ENCODE measurements at regions not wholly inside any gene's neighbourhood (a gene's known extent, or its start where the extent isn't known, plus 50 kb on each side); places are given as distances from the start of the nearest gene placed in this dataset.

- H3K9me3 Mint-ChIP-seq = peaks cover 29% of the 10 kb centered on the region
- no peak overlapping the region for H3K4me3 Mint-ChIP-seq (ENCODE audit: low read depth)
- H3K27ac Mint-ChIP-seq = no peak overlapping the region
- H3K27me3 Mint-ChIP-seq (ENCODE audit: low read depth) = no peaks in the 10 kb centered on the region
- H3K36me3 Mint-ChIP-seq (ENCODE audit: low read depth) = no peaks in the 10 kb centered on the region
- no peaks in the 10 kb centered on the region for H3K4me1 Mint-ChIP-seq (ENCODE audit: low read depth)
- intact Hi-C loops (cut with micrococcal nuclease) = no loop called here
- DNase-seq (ENCODE audit: low spot score) = no peak
These were observed 160.2 kb downstream of the TOX3 start for GRCh38 chr16:52386694-52387093.

- Mint-ChIP-seq H3K27me3 (ENCODE audit: low read depth) (no peaks in the 10 kb centered on the region), H3K27ac (no peak overlapping the region), H3K4me3 (ENCODE audit: low read depth) (no peak overlapping the region), H3K36me3 (ENCODE audit: low read depth) (no peaks in the 10 kb centered on the region), H3K4me1 (ENCODE audit: low read depth) (no peaks in the 10 kb centered on the region), H3K9me3 (peaks cover 36% of the 10 kb centered on the region)
- no peak for DNase-seq (ENCODE audit: low spot score)
- intact Hi-C loops (cut with micrococcal nuclease) = no loop called here
These were observed 162.6 kb downstream of the TOX3 start for GRCh38 chr16:52384378-52384777.

GRCh38 chr16:52383640-52384292 lies 163.2 kb downstream of the TOX3 start:
- Mint-ChIP-seq H3K4me1 (ENCODE audit: low read depth) (no peaks in the 10 kb centered on the region), H3K4me3 (ENCODE audit: low read depth) (no peak overlapping the region), H3K27ac (no peak overlapping the region), H3K9me3 (peaks cover 36% of the 10 kb centered on the region), H3K27me3 (ENCODE audit: low read depth) (no peaks in the 10 kb centered on the region), H3K36me3 (ENCODE audit: low read depth) (no peaks in the 10 kb centered on the region)
- intact Hi-C loops (cut with micrococcal nuclease) = no loop called here
- no peak for DNase-seq (ENCODE audit: low spot score)

DNA sequence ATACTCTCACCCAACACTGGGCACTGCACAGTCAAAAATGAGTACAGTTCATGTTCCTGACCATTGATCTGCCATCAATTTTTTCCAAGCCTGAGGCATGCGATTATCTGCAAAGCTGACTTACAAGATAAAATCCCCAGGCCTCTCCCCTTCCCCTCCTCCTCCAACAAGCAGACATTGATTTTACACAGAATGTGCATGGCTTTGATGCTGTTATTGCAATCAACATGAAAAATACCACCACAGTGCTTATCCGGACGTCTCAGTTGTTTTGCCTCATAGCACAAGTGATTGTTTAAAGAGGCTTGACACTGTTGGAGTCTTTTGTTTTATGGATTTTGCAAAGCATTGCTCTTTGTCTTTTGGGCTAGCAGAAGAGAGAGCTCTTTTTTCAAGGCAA lies 163.8 kb downstream of the TOX3 start:
- no peaks in the 10 kb centered on the region for H3K4me1 Mint-ChIP-seq (ENCODE audit: low read depth)
- H3K36me3 Mint-ChIP-seq (ENCODE audit: low read depth) = no peaks in the 10 kb centered on the region
- H3K27me3 Mint-ChIP-seq (ENCODE audit: low read depth) = no peaks in the 10 kb centered on the region
- H3K9me3 Mint-ChIP-seq = peaks cover 38% of the 10 kb centered on the region
- intact Hi-C loops (cut with micrococcal nuclease) = no loop called here
- no peak overlapping the region for H3K4me3 Mint-ChIP-seq (ENCODE audit: low read depth)
- no peak overlapping the region for H3K27ac Mint-ChIP-seq
- DNase-seq (ENCODE audit: low spot score) = no peak

DNA sequence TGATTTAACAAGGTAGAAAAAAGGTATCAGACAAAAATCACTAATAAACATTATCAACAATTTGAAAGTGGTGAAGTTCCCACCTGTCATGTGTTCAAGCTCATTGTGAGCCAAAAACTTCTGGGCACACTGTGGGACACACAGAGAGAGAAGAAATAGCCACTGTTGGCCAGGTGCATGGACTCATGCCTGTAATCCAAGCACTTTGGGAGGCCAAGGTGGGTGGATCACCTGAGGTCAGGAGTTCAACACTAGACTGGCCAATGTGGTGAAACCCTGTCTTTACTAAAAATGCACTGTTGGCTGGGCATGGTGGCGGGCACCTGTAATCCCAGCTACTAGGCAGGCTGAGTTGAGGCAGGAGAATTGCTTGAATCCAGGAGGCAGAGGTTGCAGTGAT lies 167.4 kb downstream of the TOX3 start:
- Mint-ChIP-seq H3K4me1 (ENCODE audit: low read depth) (no peaks in the 10 kb centered on the region), H3K9me3 (peaks cover 47% of the 10 kb centered on the region), H3K36me3 (ENCODE audit: low read depth) (no peaks in the 10 kb centered on the region), H3K27me3 (ENCODE audit: low read depth) (no peaks in the 10 kb centered on the region), H3K27ac (no peak overlapping the region), H3K4me3 (ENCODE audit: low read depth) (no peak overlapping the region)
- no peak for DNase-seq (ENCODE audit: low spot score)
- intact Hi-C loops (cut with micrococcal nuclease) = no loop called here

DNA sequence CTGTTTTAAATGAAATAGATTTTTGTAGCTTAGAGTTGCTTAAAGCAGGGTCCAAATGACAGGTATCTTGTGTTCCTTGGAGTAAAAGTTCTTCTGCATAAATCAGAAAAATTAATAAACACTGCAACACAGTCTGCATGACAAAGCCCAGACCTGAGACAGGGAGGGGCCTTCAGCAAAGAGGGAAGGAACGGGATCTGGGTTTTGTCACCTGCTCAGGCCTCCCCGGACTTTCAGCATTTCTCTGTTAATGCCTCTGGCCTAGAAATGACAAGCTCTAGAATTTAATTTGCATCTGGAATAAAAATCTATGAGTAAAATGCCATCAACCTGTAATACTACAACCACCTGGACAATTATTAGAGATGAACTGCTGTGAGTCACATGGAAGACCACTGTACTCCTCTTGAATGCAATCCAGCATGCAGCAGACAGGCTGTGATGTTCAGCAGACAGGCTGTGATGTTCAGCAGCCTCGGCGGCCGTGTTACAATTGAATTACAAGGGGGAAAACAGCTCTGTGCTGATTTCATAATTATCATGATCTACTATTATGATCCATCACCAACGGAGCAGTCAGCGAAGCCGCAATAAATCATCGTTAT lies 170.2 kb downstream of the TOX3 start:
- Mint-ChIP-seq H3K9me3 (peaks cover 48% of the 10 kb centered on the region), H3K27ac (no peak overlapping the region), H3K4me1 (ENCODE audit: low read depth) (no peaks in the 10 kb centered on the region), H3K36me3 (ENCODE audit: low read depth) (no peaks in the 10 kb centered on the region), H3K4me3 (ENCODE audit: low read depth) (no peak overlapping the region), H3K27me3 (ENCODE audit: low read depth) (no peaks in the 10 kb centered on the region)
- no peak for DNase-seq (ENCODE audit: low spot score)
- intact Hi-C loops (cut with micrococcal nuclease) = no loop called here

GRCh38 chr16:52372313-52372712 lies 174.6 kb downstream of the TOX3 start:
- DNase-seq (ENCODE audit: low spot score) = no peak
- Mint-ChIP-seq H3K4me1 (ENCODE audit: low read depth) (no peaks in the 10 kb centered on the region), H3K27me3 (ENCODE audit: low read depth) (no peaks in the 10 kb centered on the region), H3K27ac (no peak overlapping the region), H3K4me3 (ENCODE audit: low read depth) (no peak overlapping the region), H3K9me3 (peaks cover 48% of the 10 kb centered on the region), H3K36me3 (ENCODE audit: low read depth) (no peaks in the 10 kb centered on the region)
- intact Hi-C loops (cut with micrococcal nuclease) = no loop called here

- intact Hi-C loops (cut with micrococcal nuclease) = no loop called here
- no peak overlapping the region for H3K4me3 Mint-ChIP-seq (ENCODE audit: low read depth)
- no peaks in the 10 kb centered on the region for H3K27me3 Mint-ChIP-seq (ENCODE audit: low read depth)
- H3K4me1 Mint-ChIP-seq (ENCODE audit: low read depth) = no peaks in the 10 kb centered on the region
- peaks cover 39% of the 10 kb centered on the region for H3K9me3 Mint-ChIP-seq
- DNase-seq (ENCODE audit: low spot score) = no peak
- no peak overlapping the region for H3K27ac Mint-ChIP-seq
- no peaks in the 10 kb centered on the region for H3K36me3 Mint-ChIP-seq (ENCODE audit: low read depth)
These were observed 178.1 kb downstream of the TOX3 start for GRCh38 chr16:52368859-52369258.

- intact Hi-C loops (cut with micrococcal nuclease) = no loop called here
- H3K4me3 Mint-ChIP-seq (ENCODE audit: low read depth) = no peak overlapping the region
- DNase-seq (ENCODE audit: low spot score) = no peak
- H3K27ac Mint-ChIP-seq = no peak overlapping the region
- H3K36me3 Mint-ChIP-seq (ENCODE audit: low read depth) = no peaks in the 10 kb centered on the region
- no peaks in the 10 kb centered on the region for H3K4me1 Mint-ChIP-seq (ENCODE audit: low read depth)
- H3K9me3 Mint-ChIP-seq = peaks cover 41% of the 10 kb centered on the region
- H3K27me3 Mint-ChIP-seq (ENCODE audit: low read depth) = no peaks in the 10 kb centered on the region
These were observed 179.1 kb downstream of the TOX3 start for GRCh38 chr16:52367821-52368220.

GRCh38 chr16:52366983-52367382 lies 180.0 kb downstream of the TOX3 start:
- no peak overlapping the region for H3K27ac Mint-ChIP-seq
- intact Hi-C loops (cut with micrococcal nuclease) = no loop called here

DNA sequence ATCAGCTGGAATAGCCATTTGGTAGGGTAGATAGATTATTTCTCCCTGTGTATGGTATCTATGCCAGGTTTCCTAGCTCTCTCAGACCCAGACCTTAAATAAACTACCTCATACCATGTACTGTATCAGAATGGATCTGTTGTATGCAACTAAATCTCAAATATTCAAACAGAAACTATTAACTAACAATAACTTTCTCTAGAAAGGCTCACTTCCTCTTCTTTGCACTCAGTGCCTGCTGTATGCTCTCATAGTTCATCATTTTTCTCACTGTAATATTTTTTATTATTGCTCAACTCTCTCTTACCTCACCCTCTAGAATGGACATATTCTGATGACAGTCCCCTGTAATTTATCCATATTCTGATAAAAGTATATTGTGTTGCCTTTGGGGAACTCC lies 182.4 kb downstream of the TOX3 start:
- no peak overlapping the region for H3K27ac Mint-ChIP-seq
- no peak overlapping the region for H3K4me3 Mint-ChIP-seq (ENCODE audit: low read depth)
- intact Hi-C loops (cut with micrococcal nuclease) = no loop called here
- no peak for DNase-seq (ENCODE audit: low spot score)
- H3K4me1 Mint-ChIP-seq (ENCODE audit: low read depth) = no peaks in the 10 kb centered on the region
- H3K27me3 Mint-ChIP-seq (ENCODE audit: low read depth) = no peaks in the 10 kb centered on the region
- H3K36me3 Mint-ChIP-seq (ENCODE audit: low read depth) = no peaks in the 10 kb centered on the region
- H3K9me3 Mint-ChIP-seq = peaks cover 47% of the 10 kb centered on the region

More at GRCh38 chr16:52366983-52367382, 180.0 kb downstream of the TOX3 start:
- no peaks in the 10 kb centered on the region for H3K4me1 Mint-ChIP-seq (ENCODE audit: low read depth)
- DNase-seq (ENCODE audit: low spot score) = no peak
- no peaks in the 10 kb centered on the region for H3K27me3 Mint-ChIP-seq (ENCODE audit: low read depth)
- peaks cover 39% of the 10 kb centered on the region for H3K9me3 Mint-ChIP-seq
- no peaks in the 10 kb centered on the region for H3K36me3 Mint-ChIP-seq (ENCODE audit: low read depth)
- no peak overlapping the region for H3K4me3 Mint-ChIP-seq (ENCODE audit: low read depth)

DNA sequence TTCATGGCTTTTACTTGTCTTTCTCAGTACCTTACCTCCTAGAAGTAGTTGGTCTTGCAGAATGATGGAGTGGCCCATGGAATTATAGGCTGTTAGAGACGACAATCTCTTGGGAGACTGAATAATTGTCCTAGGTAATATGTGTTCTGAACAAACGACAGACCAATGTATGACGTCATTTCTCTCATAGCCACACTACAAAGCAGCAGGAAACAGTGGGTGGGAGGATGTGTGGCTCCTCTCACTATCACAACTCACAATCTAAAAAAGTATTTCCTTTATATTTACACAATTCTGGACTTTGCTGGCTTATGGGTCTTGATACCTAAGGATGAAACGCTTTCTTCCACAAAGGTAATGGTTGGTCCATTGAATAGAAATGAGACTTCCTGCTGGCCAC lies 183.9 kb downstream of the TOX3 start:
- Mint-ChIP-seq H3K27ac (no peak overlapping the region), H3K4me3 (ENCODE audit: low read depth) (no peak overlapping the region), H3K27me3 (ENCODE audit: low read depth) (no peaks in the 10 kb centered on the region), H3K9me3 (peaks cover 48% of the 10 kb centered on the region), H3K36me3 (ENCODE audit: low read depth) (no peaks in the 10 kb centered on the region), H3K4me1 (ENCODE audit: low read depth) (no peaks in the 10 kb centered on the region)
- no peak for DNase-seq (ENCODE audit: low spot score)
- intact Hi-C loops (cut with micrococcal nuclease) = no loop called here

DNA sequence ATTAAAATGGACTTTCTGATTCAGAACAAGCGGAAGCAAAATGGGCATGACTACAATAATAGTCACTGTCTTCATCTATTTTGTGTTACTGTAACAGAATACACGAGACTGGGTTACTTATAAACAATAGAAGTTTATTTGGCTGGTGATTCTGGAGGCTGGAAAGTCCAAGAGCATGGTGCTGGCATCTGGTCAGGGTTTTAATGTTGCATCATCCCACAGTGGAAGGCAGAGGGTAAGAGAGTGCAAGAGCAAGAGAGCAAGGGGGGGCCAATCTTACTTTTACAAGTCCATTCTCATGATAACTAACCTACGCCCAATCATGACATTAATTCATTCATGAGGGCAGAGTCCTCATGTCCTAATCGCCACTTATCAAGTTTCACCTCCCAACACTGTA lies 189.2 kb downstream of the TOX3 start:
- intact Hi-C loops (cut with micrococcal nuclease) = no loop called here
- no peaks in the 10 kb centered on the region for H3K4me1 Mint-ChIP-seq (ENCODE audit: low read depth)
- H3K4me3 Mint-ChIP-seq (ENCODE audit: low read depth) = no peak overlapping the region
- no peaks in the 10 kb centered on the region for H3K27me3 Mint-ChIP-seq (ENCODE audit: low read depth)
- no peaks in the 10 kb centered on the region for H3K36me3 Mint-ChIP-seq (ENCODE audit: low read depth)
- DNase-seq (ENCODE audit: low spot score) = no peak
- no peak overlapping the region for H3K27ac Mint-ChIP-seq
- H3K9me3 Mint-ChIP-seq = peaks cover 43% of the 10 kb centered on the region

DNA sequence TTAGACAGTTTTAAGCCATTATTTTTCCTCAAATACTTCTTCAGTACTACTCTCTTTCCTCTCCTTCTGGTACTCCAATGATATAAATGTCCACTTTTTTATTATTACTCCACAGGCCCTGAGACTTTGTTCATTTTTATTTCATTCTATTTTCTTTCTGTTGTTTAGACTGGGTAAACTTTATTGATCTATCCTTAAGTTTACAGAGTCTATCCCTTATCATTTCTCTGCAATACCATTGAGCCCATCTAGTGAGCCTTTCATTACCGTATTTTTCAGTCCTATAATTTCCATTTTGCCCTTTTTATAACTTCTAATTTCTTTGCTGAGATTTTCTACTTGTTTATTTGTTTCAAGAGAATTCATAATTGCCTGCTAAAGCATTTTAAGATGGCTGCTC lies 193.7 kb downstream of the TOX3 start:
- DNase-seq (ENCODE audit: low spot score) = no peak
- peaks cover 24% of the 10 kb centered on the region for H3K9me3 Mint-ChIP-seq
- H3K4me1 Mint-ChIP-seq (ENCODE audit: low read depth) = no peaks in the 10 kb centered on the region
- no peaks in the 10 kb centered on the region for H3K36me3 Mint-ChIP-seq (ENCODE audit: low read depth)
- intact Hi-C loops (cut with micrococcal nuclease) = no loop called here
- no peaks in the 10 kb centered on the region for H3K27me3 Mint-ChIP-seq (ENCODE audit: low read depth)
- no peak overlapping the region for H3K27ac Mint-ChIP-seq
- H3K4me3 Mint-ChIP-seq (ENCODE audit: low read depth) = no peak overlapping the region
